Astrocyte (in vitro differentiated cells and primary cell): ENCODE measurements at regions not wholly inside any gene's neighbourhood (a gene's known extent, or its start where the extent isn't known, plus 50 kb on each side); places are given as distances from the start of the nearest gene placed in this dataset.

ENCODE experiments used
- DNase-seq: peaks from one replicate; pipeline ENCODE4 v3.0.0-alpha.2; 2010; ENCODE audit warnings: low read depth
- FAIRE-seq: peaks from 2 replicates; lab custom pipeline; 2011; peaks lifted over from hg19 to GRCh38; lab: Jason Lieb, UNC
- H2AFZ ChIP-seq: 2 replicates; pipeline ENCODE4 v1.6.0; 2012; ENCODE audit warnings: low read depth, low read length, inconsistent platforms
- H3K27ac ChIP-seq: 2 replicates; pipeline ENCODE4 v1.5.1; 2011; ENCODE audit warnings: low read depth, low read length, inconsistent platforms
- H3K27me3 ChIP-seq: 2 replicates; pipeline ENCODE4 v1.6.0; 2011; ENCODE audit warnings: low read length, inconsistent platforms; ENCODE audit not compliant: insufficient read depth
- H3K36me3 ChIP-seq: 2 replicates; pipeline ENCODE4 v1.5.1; 2011; ENCODE audit warnings: low read length, inconsistent platforms; ENCODE audit not compliant: insufficient read depth
- H3K4me1 ChIP-seq: 2 replicates; pipeline ENCODE4 v1.5.1; 2011; ENCODE audit warnings: low read length, inconsistent platforms; ENCODE audit not compliant: insufficient read depth
- H3K4me2 ChIP-seq: 2 replicates; pipeline ENCODE4 v1.6.0; 2012; ENCODE audit warnings: low read length, inconsistent platforms
- H3K4me3 ChIP-seq: 2 replicates; pipeline ENCODE4 v1.5.1; 2011; ENCODE audit warnings: low read depth, mild to moderate bottlenecking, low read length, inconsistent platforms; ENCODE audit not compliant: insufficient read depth
- H3K79me2 ChIP-seq: 2 replicates; pipeline ENCODE4 v1.6.0; 2012; ENCODE audit warnings: mild to moderate bottlenecking, low read length, inconsistent platforms; ENCODE audit not compliant: insufficient read depth
- H3K9ac ChIP-seq: 2 replicates; pipeline ENCODE4 v1.6.0; 2012; ENCODE audit warnings: mild to moderate bottlenecking, low read length, inconsistent platforms
- H3K9me3 ChIP-seq: 2 replicates; pipeline ENCODE4 v1.5.1; 2012; ENCODE audit warnings: low read depth, mild to moderate bottlenecking, low read length, inconsistent platforms; ENCODE audit not compliant: insufficient read depth
- H4K20me1 ChIP-seq: 2 replicates; pipeline ENCODE4 v1.6.0; 2012; ENCODE audit warnings: low read length, inconsistent platforms; ENCODE audit not compliant: insufficient read depth
- H3K27ac Mint-ChIP-seq: one replicate; pipeline ENCODE4 v1.8.0; 2021; ENCODE audit warnings: mild to moderate bottlenecking, mixed read lengths; ENCODE audit not compliant: unreplicated experiment
- H3K27me3 Mint-ChIP-seq: one replicate; pipeline ENCODE4 v1.8.0; 2021; ENCODE audit warnings: low read depth, mixed read lengths; ENCODE audit not compliant: unreplicated experiment
- H3K36me3 Mint-ChIP-seq: one replicate; pipeline ENCODE4 v1.8.0; 2021; ENCODE audit warnings: low read depth, mixed read lengths; ENCODE audit not compliant: unreplicated experiment
- H3K4me1 Mint-ChIP-seq: one replicate; pipeline ENCODE4 v1.8.0; 2021; ENCODE audit warnings: low read depth, mixed read lengths; ENCODE audit not compliant: unreplicated experiment
- H3K4me3 Mint-ChIP-seq: one replicate; pipeline ENCODE4 v1.8.0; 2021; ENCODE audit warnings: mild to moderate bottlenecking, moderate library complexity, mixed read lengths; ENCODE audit not compliant: unreplicated experiment
- H3K9me3 Mint-ChIP-seq: one replicate; pipeline ENCODE4 v1.8.0; 2021; ENCODE audit warnings: mild to moderate bottlenecking, mixed read lengths; ENCODE audit not compliant: unreplicated experiment
- CTCF ChIP-seq: IDR thresholded peaks from 2 replicates; pipeline ENCODE4 v1.5.1; 2011; ENCODE audit warnings: low read depth, mild to moderate bottlenecking, inconsistent platforms, low read length, moderate library complexity; ENCODE audit not compliant: insufficient read depth
- EZH2 ChIP-seq: IDR thresholded peaks from 2 replicates; pipeline ENCODE4 v1.6.1; 2012; ENCODE audit warnings: mild to moderate bottlenecking, low read length, inconsistent platforms; ENCODE audit not compliant: insufficient read depth

- Histone ChIP-seq H3K79me2 (no peaks in the 10 kb centered on the region), H4K20me1 (no peaks in the 10 kb centered on the region)
Measured at GRCh38 chr9:103942651-103943050, 151.5 kb upstream of the SMC2 start.

GRCh38 chr9:103949096-103949495 lies 145.0 kb upstream of the SMC2 start:
- H3K9me3 ChIP-seq, result no peaks in the 10 kb centered on the region
- no peaks in the 10 kb centered on the region for H4K20me1 ChIP-seq
- H3K4me3 Mint-ChIP-seq, result no peak overlapping the region
- no peaks in the 10 kb centered on the region for H3K27me3 Mint-ChIP-seq
- H2AFZ ChIP-seq, result no peak overlapping the region
- H3K4me2 ChIP-seq, result no peak overlapping the region
- H3K9ac ChIP-seq, result no peak overlapping the region
- no peak for FAIRE-seq
- H3K27me3 ChIP-seq, result no peaks in the 10 kb centered on the region
- H3K79me2 ChIP-seq, result no peaks in the 10 kb centered on the region
- H3K4me1 Mint-ChIP-seq, result no peaks in the 10 kb centered on the region
- no peak for TF ChIP-seq CTCF
- TF ChIP-seq EZH2, result no peak
- H3K4me3 ChIP-seq, result no peak overlapping the region
- no peaks in the 10 kb centered on the region for H3K4me1 ChIP-seq
- no peak overlapping the region for H3K27ac ChIP-seq
- DNase-seq, result no peak
- H3K36me3 ChIP-seq, result no peaks in the 10 kb centered on the region
- no peak overlapping the region for H3K27ac Mint-ChIP-seq
- no peaks in the 10 kb centered on the region for H3K9me3 Mint-ChIP-seq
- H3K36me3 Mint-ChIP-seq, result no peaks in the 10 kb centered on the region

More at GRCh38 chr9:103942651-103943050, 151.5 kb upstream of the SMC2 start:
- H3K36me3 ChIP-seq, result no peaks in the 10 kb centered on the region
- Mint-ChIP-seq H3K27ac (no peak overlapping the region), H3K9me3 (no peaks in the 10 kb centered on the region), H3K4me1 (no peaks in the 10 kb centered on the region), H3K27me3 (no peaks in the 10 kb centered on the region), H3K4me3 (no peak overlapping the region), H3K36me3 (no peaks in the 10 kb centered on the region)
- DNase-seq (no peak), FAIRE-seq (no peak)
- no peaks in the 10 kb centered on the region for H3K9me3 ChIP-seq
- TF ChIP-seq EZH2, result no peak
- TF ChIP-seq CTCF, result no peak
- no peaks in the 10 kb centered on the region for H3K27me3 ChIP-seq
- no peak overlapping the region for H3K27ac ChIP-seq
- H3K9ac ChIP-seq, result no peak overlapping the region
- H3K4me3 ChIP-seq, result no peak overlapping the region
- H3K4me2 ChIP-seq, result no peak overlapping the region
- H3K4me1 ChIP-seq, result no peaks in the 10 kb centered on the region
- H2AFZ ChIP-seq, result no peak overlapping the region

- H3K4me3 Mint-ChIP-seq, result no peak overlapping the region
- TF ChIP-seq CTCF (no peak), EZH2 (no peak)
- Histone ChIP-seq H3K27me3 (no peaks in the 10 kb centered on the region), H3K27ac (no peak overlapping the region), H3K36me3 (no peaks in the 10 kb centered on the region), H4K20me1 (no peaks in the 10 kb centered on the region), H3K79me2 (no peaks in the 10 kb centered on the region), H3K9ac (no peak overlapping the region), H2AFZ (no peak overlapping the region), H3K4me2 (no peak overlapping the region), H3K9me3 (peaks cover 2% of the 10 kb centered on the region), H3K4me3 (no peak overlapping the region), H3K4me1 (no peaks in the 10 kb centered on the region)
- no peaks in the 10 kb centered on the region for H3K36me3 Mint-ChIP-seq
- no peaks in the 10 kb centered on the region for H3K9me3 Mint-ChIP-seq
- FAIRE-seq, result no peak
- H3K4me1 Mint-ChIP-seq, result no peaks in the 10 kb centered on the region
- no peak overlapping the region for H3K27ac Mint-ChIP-seq
- DNase-seq, result no peak
- H3K27me3 Mint-ChIP-seq, result no peaks in the 10 kb centered on the region
Measured at GRCh38 chr9:103977163-103977562, 116.9 kb upstream of the SMC2 start.
